Activated CD4-positive, alpha-beta T cell treated with anti-CD3 and anti-CD28 coated beads for 24 hours (primary cell): ENCODE measurements at regions not wholly inside any gene's neighbourhood (a gene's known extent, or its start where the extent isn't known, plus 50 kb on each side); places are given as distances from the start of the nearest gene placed in this dataset.
"Not testable (repeated sequence)": the region's sequence is repeated elsewhere in the genome, so short reads cannot be mapped to it uniquely, and the experiment has no call there.

Experiments used
- DNase-seq, 2 donors: peaks; one replicate each; pipeline ENCODE4 v3.0.0-alpha.2; 2020; ENCODE audit warnings: low read depth in 2 of 2

GRCh38 chr5:155507363-155507762 lies 493.8 kb downstream of the KIF4B start:
- DNase-seq = no peak

GRCh38 chr5:155508673-155509072 lies 495.1 kb downstream of the KIF4B start:
- no peak for DNase-seq

- DNase-seq = no peak
Observed at GRCh38 chr5:155512329-155512728, 498.8 kb downstream of the KIF4B start.

GRCh38 chr5:155514105-155514563 lies 500.6 kb downstream of the KIF4B start:
- DNase-seq = no peak

- no peak for DNase-seq
Observed at GRCh38 chr5:155522540-155522939, 509.0 kb downstream of the KIF4B start.

- DNase-seq = no peak
Observed at GRCh38 chr5:155529362-155529761, 515.8 kb downstream of the KIF4B start.

GRCh38 chr5:155530046-155530445 lies 516.5 kb downstream of the KIF4B start:
- no peak for DNase-seq

GRCh38 chr5:155532621-155533311 lies 519.2 kb downstream of the KIF4B start:
- DNase-seq = no peak

GRCh38 chr5:155540000-155540595 lies 526.5 kb downstream of the KIF4B start:
- no peak for DNase-seq

- no peak for DNase-seq
Observed at GRCh38 chr5:155546075-155546474, 532.5 kb downstream of the KIF4B start.

- no peak for DNase-seq
Observed at GRCh38 chr5:155554500-155554899, 540.9 kb downstream of the KIF4B start.

- DNase-seq = no peak
Observed at GRCh38 chr5:155556222-155556621, 542.7 kb downstream of the KIF4B start.

GRCh38 chr5:155556700-155557099 lies 543.1 kb downstream of the KIF4B start:
- no peak for DNase-seq

GRCh38 chr5:155562158-155562557 lies 548.6 kb downstream of the KIF4B start:
- no peak for DNase-seq

GRCh38 chr5:155564541-155564940 lies 551.0 kb downstream of the KIF4B start:
- no peak for DNase-seq

GRCh38 chr5:155575861-155576260 lies 562.3 kb downstream of the KIF4B start:
- DNase-seq = no peak

- DNase-seq = not testable (repeated sequence)
Observed at GRCh38 chr5:155586808-155587207, 573.3 kb downstream of the KIF4B start.

- DNase-seq = no peak
Observed at GRCh38 chr5:155587458-155587857, 573.9 kb downstream of the KIF4B start.

GRCh38 chr5:155591273-155591672 lies 577.7 kb downstream of the KIF4B start:
- DNase-seq = no peak

GRCh38 chr5:155594270-155594669 lies 580.7 kb downstream of the KIF4B start:
- DNase-seq = no peak

- DNase-seq = no peak
Observed at GRCh38 chr5:155595791-155596190, 582.2 kb downstream of the KIF4B start.

- DNase-seq = no peak
Observed at GRCh38 chr5:155598552-155598951, 585.0 kb downstream of the KIF4B start.

GRCh38 chr5:155605920-155606319 lies 592.4 kb downstream of the KIF4B start:
- DNase-seq = no peak
